ENCODE measurements at regions not wholly inside any gene's neighbourhood (a gene's known extent, or its start where the extent isn't known, plus 50 kb on each side); places are given as distances from the start of the nearest gene placed in this dataset.

DNA sequence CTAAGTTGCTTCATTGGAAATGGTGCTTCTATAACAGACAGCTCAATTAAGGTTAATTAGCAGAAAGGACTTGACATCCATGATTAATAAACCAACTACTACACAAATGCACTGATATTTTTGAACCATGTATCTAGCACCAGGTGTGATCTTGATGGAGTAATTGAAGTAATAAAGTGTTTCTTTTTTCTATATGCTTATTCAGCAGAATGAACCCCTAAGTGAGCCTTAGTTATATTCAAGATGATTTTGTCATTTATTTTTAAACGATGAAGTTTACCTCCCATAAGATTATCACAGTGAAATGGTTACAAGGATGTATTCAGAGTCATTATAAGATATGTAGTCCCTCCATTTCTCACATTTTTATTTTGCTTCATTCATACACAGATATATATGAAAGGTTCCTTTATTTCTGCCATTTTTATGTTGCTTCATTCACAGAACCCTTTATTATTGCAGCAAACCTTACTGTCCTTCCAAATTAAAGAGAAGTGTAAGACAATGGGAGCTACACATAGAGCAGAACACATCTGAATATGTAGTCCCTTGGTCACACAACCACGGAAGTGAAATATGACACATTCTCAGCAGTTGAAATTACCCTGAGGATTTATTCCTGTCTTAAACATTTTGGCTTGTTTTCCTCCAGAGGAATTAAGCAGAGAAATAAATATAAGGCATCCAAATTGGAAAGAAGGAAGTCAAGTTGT, 295.0 kb downstream of the RAP2B start:
- Histone ChIP-seq H3K4me2 (no peak overlapping the region), H3K4me3 (no peak overlapping the region), H4K20me1 (ENCODE audit: insufficient read depth, poor library complexity, severe bottlenecking) (no peaks in the 10 kb centered on the region), H3K27me3 (no peaks in the 10 kb centered on the region), H3K4me1 (ENCODE audit: insufficient read depth) (no peaks in the 10 kb centered on the region), H3K36me3 (replicated peaks; ENCODE audit: insufficient read depth, low read depth) (no peaks in the 10 kb centered on the region), H3K27ac (no peak overlapping the region), H3K9me2 (replicated peaks; ENCODE audit: insufficient read depth) (no peaks in the 10 kb centered on the region), H2AFZ (no peak overlapping the region), H3K9me3 (ENCODE audit: low read depth) (no peaks in the 10 kb centered on the region), H3K79me2 (no peaks in the 10 kb centered on the region)
- no peak for DNase-seq (ENCODE audit: low spot score)
- WGBS (ENCODE audit: low lambda C conversion rate, missing lambda C conversion rate) = 85% methylated on average over 2 of the region's 2 CpGs
- no peak for TF ChIP-seq EZH2 (IDR thresholded peaks at IDR 0.05; ENCODE audit: borderline replicate concordance)
- TF ChIP-seq, protein P1, sequence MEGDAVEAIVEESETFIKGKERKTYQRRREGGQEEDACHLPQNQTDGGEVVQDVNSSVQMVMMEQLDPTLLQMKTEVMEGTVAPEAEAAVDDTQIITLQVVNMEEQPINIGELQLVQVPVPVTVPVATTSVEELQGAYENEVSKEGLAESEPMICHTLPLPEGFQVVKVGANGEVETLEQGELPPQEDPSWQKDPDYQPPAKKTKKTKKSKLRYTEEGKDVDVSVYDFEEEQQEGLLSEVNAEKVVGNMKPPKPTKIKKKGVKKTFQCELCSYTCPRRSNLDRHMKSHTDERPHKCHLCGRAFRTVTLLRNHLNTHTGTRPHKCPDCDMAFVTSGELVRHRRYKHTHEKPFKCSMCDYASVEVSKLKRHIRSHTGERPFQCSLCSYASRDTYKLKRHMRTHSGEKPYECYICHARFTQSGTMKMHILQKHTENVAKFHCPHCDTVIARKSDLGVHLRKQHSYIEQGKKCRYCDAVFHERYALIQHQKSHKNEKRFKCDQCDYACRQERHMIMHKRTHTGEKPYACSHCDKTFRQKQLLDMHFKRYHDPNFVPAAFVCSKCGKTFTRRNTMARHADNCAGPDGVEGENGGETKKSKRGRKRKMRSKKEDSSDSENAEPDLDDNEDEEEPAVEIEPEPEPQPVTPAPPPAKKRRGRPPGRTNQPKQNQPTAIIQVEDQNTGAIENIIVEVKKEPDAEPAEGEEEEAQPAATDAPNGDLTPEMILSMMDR (IDR thresholded peaks at IDR 0.05; ENCODE audit: poor library complexity) = no peak
- TF ChIP-seq EZH2phosphoT487 (IDR thresholded peaks at IDR 0.05; ENCODE audit: low read depth, severe bottlenecking, unreplicated experiment) = no peak

- Histone ChIP-seq H3K36me3 (replicated peaks; ENCODE audit: insufficient read depth, low read depth) (no peaks in the 10 kb centered on the region), H3K9me3 (ENCODE audit: low read depth) (no peaks in the 10 kb centered on the region), H3K27me3 (no peaks in the 10 kb centered on the region), H3K4me3 (no peak overlapping the region), H2AFZ (no peak overlapping the region), H3K4me2 (no peak overlapping the region), H3K9me2 (replicated peaks; ENCODE audit: insufficient read depth) (no peaks in the 10 kb centered on the region), H3K27ac (no peak overlapping the region), H3K79me2 (no peaks in the 10 kb centered on the region), H3K4me1 (ENCODE audit: insufficient read depth) (no peaks in the 10 kb centered on the region), H4K20me1 (ENCODE audit: insufficient read depth, poor library complexity, severe bottlenecking) (no peaks in the 10 kb centered on the region)
- 86% methylated on average over 3 of the region's 3 CpGs for WGBS (ENCODE audit: low lambda C conversion rate, missing lambda C conversion rate)
- TF ChIP-seq, protein P1 (IDR thresholded peaks at IDR 0.05; ENCODE audit: poor library complexity) = no peak
- TF ChIP-seq EZH2phosphoT487 (IDR thresholded peaks at IDR 0.05; ENCODE audit: low read depth, severe bottlenecking, unreplicated experiment) (no peak), EZH2 (IDR thresholded peaks at IDR 0.05; ENCODE audit: borderline replicate concordance) (no peak)
- DNase-seq (ENCODE audit: low spot score) = no peak
Observed at GRCh38 chr3:153458881-153459280, 296.9 kb downstream of the RAP2B start.

DNA sequence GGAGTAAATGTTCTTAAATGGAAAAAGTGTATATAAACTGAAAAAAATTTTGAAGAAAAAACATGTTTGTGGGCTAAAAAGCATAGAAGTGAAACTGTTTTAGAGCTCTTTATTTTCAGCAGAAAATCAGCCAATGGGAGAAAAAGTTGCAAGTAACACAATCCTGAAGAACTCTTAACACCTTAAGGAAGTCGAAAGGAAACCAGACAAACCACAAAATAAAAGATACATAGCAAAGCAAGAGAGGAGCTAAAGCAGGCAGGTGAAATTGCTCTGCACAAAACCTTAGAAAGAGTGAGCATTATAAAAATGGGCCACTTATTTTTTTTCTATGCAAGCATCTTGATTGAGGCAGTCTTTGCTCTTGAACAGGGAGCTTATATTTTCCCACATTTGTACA, 300.5 kb downstream of the RAP2B start:
- H3K4me2 ChIP-seq = no peak overlapping the region
- no peak overlapping the region for H3K4me3 ChIP-seq
- 72% methylated on average over 1 of the region's 1 CpG for WGBS (ENCODE audit: low lambda C conversion rate, missing lambda C conversion rate)
- H4K20me1 ChIP-seq (ENCODE audit: insufficient read depth, poor library complexity, severe bottlenecking) = no peaks in the 10 kb centered on the region
- H3K36me3 ChIP-seq (replicated peaks; ENCODE audit: insufficient read depth, low read depth) = no peaks in the 10 kb centered on the region
- H3K27ac ChIP-seq = no peak overlapping the region
- H3K9me3 ChIP-seq (ENCODE audit: low read depth) = no peaks in the 10 kb centered on the region
- H3K4me1 ChIP-seq (ENCODE audit: insufficient read depth) = no peaks in the 10 kb centered on the region
- TF ChIP-seq EZH2 (IDR thresholded peaks at IDR 0.05; ENCODE audit: borderline replicate concordance) (no peak), EZH2phosphoT487 (IDR thresholded peaks at IDR 0.05; ENCODE audit: low read depth, severe bottlenecking, unreplicated experiment) (no peak)
- TF ChIP-seq, protein P1 (IDR thresholded peaks at IDR 0.05; ENCODE audit: poor library complexity) = no peak
- H3K27me3 ChIP-seq = no peaks in the 10 kb centered on the region
- H2AFZ ChIP-seq = no peak overlapping the region
- H3K79me2 ChIP-seq = no peaks in the 10 kb centered on the region
- no peaks in the 10 kb centered on the region for H3K9me2 ChIP-seq (replicated peaks; ENCODE audit: insufficient read depth)
- no peak for DNase-seq (ENCODE audit: low spot score)
